CD14-positive monocyte (primary cell): ENCODE measurements at regions not wholly inside any gene's neighbourhood (a gene's known extent, or its start where the extent isn't known, plus 50 kb on each side); places are given as distances from the start of the nearest gene placed in this dataset.

Experiments
- DNase-seq, 3 donors: peaks; one replicate each; pipeline ENCODE4 v3.0.0-alpha.2; 2011 to 2022
- H2AFZ ChIP-seq: 2 replicates; pipeline ENCODE4 v1.6.0; 2012; ENCODE audit warnings: mild to moderate bottlenecking, low read depth, low read length, inconsistent platforms; ENCODE audit not compliant: insufficient read depth, poor library complexity, severe bottlenecking
- H3K27ac ChIP-seq, 2 donors: 1 replicate in 1 of 2; 2 replicates in 1 of 2; pipeline ENCODE4 v1.5.1; 2012 to 2013; ENCODE audit warnings: low read length in 2 of 2, control low read depth in 1 of 2, inconsistent platforms in 1 of 2, low read depth in 1 of 2, mild to moderate bottlenecking in 1 of 2
- H3K27me3 ChIP-seq, 2 donors: one replicate each; pipeline versions ENCODE4 v1.6.0 to v1.6.1; 2011 to 2013; ENCODE audit warnings: low read length in 2 of 2; ENCODE audit not compliant: control insufficient read depth in 2 of 2, insufficient read depth in 2 of 2
- H3K36me3 ChIP-seq, 2 donors: replicated peaks in 1 of 2; 1 replicate in 1 of 2; 2 replicates in 1 of 2; pipeline versions ENCODE4 v1.5.1 to v1.6.1; 2012 to 2013; ENCODE audit warnings: low read length in 2 of 2, control low read depth in 1 of 2, inconsistent platforms in 1 of 2, mild to moderate bottlenecking in 1 of 2; ENCODE audit not compliant: insufficient read depth in 2 of 2, control insufficient read depth in 1 of 2
- H3K4me1 ChIP-seq, 2 donors: 1 replicate in 1 of 2; 2 replicates in 1 of 2; pipeline versions ENCODE4 v1.5.1 to v1.6.1; 2012 to 2013; ENCODE audit warnings: low read length in 2 of 2, control low read depth in 1 of 2, inconsistent platforms in 1 of 2, mild to moderate bottlenecking in 1 of 2, moderate library complexity in 1 of 2; ENCODE audit not compliant: insufficient read depth in 2 of 2, control insufficient read depth in 1 of 2
- H3K4me2 ChIP-seq: replicated peaks from 2 replicates; pipeline ENCODE3; 2012; ENCODE audit warnings: low read length, moderate library complexity, mild to moderate bottlenecking; ENCODE audit not compliant: poor library complexity, severe bottlenecking; ENCODE audit errors: extremely low read depth
- H3K4me3 ChIP-seq, 3 experiments: fragments of 200-600 bp in 1 of 3; sonication (generic) in 1 of 3; replicated peaks in 1 of 3; 1 replicate in 2 of 3; 2 replicates in 1 of 3; pipeline ENCODE4 v1.5.1; 2011 to 2013; ENCODE audit warnings: low read length in 3 of 3, mild to moderate bottlenecking in 3 of 3, control low read depth in 2 of 3, low read depth in 2 of 3, inconsistent platforms in 1 of 3, moderate library complexity in 1 of 3
- H3K79me2 ChIP-seq: 2 replicates; pipeline ENCODE4 v1.6.0; 2012; ENCODE audit warnings: mild to moderate bottlenecking, control low read depth, inconsistent platforms, low read length, moderate library complexity; ENCODE audit not compliant: insufficient read depth
- H3K9ac ChIP-seq: 2 replicates; pipeline ENCODE4 v1.6.0; 2017; ENCODE audit warnings: low read length, mild to moderate bottlenecking; ENCODE audit not compliant: insufficient read depth, poor library complexity, severe bottlenecking
- H3K9me3 ChIP-seq, 2 donors: replicated peaks in 1 of 2; 1 replicate in 1 of 2; 2 replicates in 1 of 2; pipeline versions ENCODE4 v1.5.1 to v1.6.1; 2012 to 2013; ENCODE audit warnings: low read length in 2 of 2, control low read depth in 1 of 2; ENCODE audit not compliant: control insufficient read depth in 1 of 2, insufficient read depth in 1 of 2
- H4K20me1 ChIP-seq: 2 replicates; pipeline ENCODE4 v1.6.0; 2012; ENCODE audit warnings: mild to moderate bottlenecking, low read length, control low read depth, moderate library complexity; ENCODE audit not compliant: insufficient read depth
- H3K27ac Mint-ChIP-seq, 7 donors: one replicate each; pipeline ENCODE4 v1.8.0; 2020; ENCODE audit warnings: mild to moderate bottlenecking in 7 of 7, mixed read lengths in 7 of 7, moderate library complexity in 6 of 7, inconsistent platforms in 2 of 7
- H3K27me3 Mint-ChIP-seq, 3 donors: one replicate each; pipeline ENCODE4 v1.8.0; 2021 to 2022; ENCODE audit warnings: low read depth in 3 of 3, mild to moderate bottlenecking in 3 of 3, mixed read lengths in 3 of 3, moderate library complexity in 3 of 3, inconsistent platforms in 1 of 3
- H3K36me3 Mint-ChIP-seq, 2 donors: one replicate each; pipeline ENCODE4 v1.8.0; 2020; ENCODE audit warnings: mixed read lengths in 2 of 2, inconsistent platforms in 1 of 2, mild to moderate bottlenecking in 1 of 2
- H3K4me1 Mint-ChIP-seq: one replicate; pipeline ENCODE4 v1.8.0; 2020; ENCODE audit warnings: mild to moderate bottlenecking, mixed read lengths
- H3K4me3 Mint-ChIP-seq, 2 donors: one replicate each; pipeline ENCODE4 v1.8.0; 2020; ENCODE audit warnings: mild to moderate bottlenecking in 2 of 2, mixed read lengths in 2 of 2, moderate library complexity in 1 of 2
- H3K9me3 Mint-ChIP-seq, 7 donors: one replicate each; pipeline ENCODE4 v1.8.0; 2020 to 2022; ENCODE audit warnings: mixed read lengths in 7 of 7, mild to moderate bottlenecking in 6 of 7, moderate library complexity in 6 of 7, inconsistent platforms in 2 of 7
- CTCF ChIP-seq: fragments of 200-600 bp; IDR thresholded peaks from one replicate; pipeline ENCODE4 v1.8.0; 2022; ENCODE audit warnings: antibody characterized with exemption, mild to moderate bottlenecking
- intact Hi-C, 2 donors: fragments of 100-400 bp; cut with micrococcal nuclease; formaldehyde crosslinking; loops; one replicate each; pipeline versions ENCODE4 v1.15.0 to v1.15.1; 2023

- H4K20me1 ChIP-seq, result no peaks in the 10 kb centered on the region
- H3K27me3 ChIP-seq, result no peaks in the 10 kb centered on the region
- Mint-ChIP-seq H3K27me3 (peaks cover 0 to 2% (median 2%) of the 10 kb centered on the region in 3 donors), H3K4me3 (no peak overlapping the region), H3K36me3 (no peaks in the 10 kb centered on the region), H3K9me3 (peaks cover 0 to 4% (median under 1%) of the 10 kb centered on the region in 7 donors), H3K27ac (no peak overlapping the region), H3K4me1 (no peaks in the 10 kb centered on the region)
- no peak for TF ChIP-seq CTCF
- H2AFZ ChIP-seq, result no peak overlapping the region
- H3K4me2 ChIP-seq, result no peak overlapping the region
- H3K36me3 ChIP-seq, result no peaks in the 10 kb centered on the region
- no peaks in the 10 kb centered on the region for H3K79me2 ChIP-seq
- H3K4me1 ChIP-seq, result no peaks in the 10 kb centered on the region
- intact Hi-C loops, result no loop called here
- no peaks in the 10 kb centered on the region for H3K9me3 ChIP-seq
- DNase-seq, result no peak
- H3K9ac ChIP-seq, result no peak overlapping the region
- no peak overlapping the region for H3K27ac ChIP-seq
- no peak overlapping the region for H3K4me3 ChIP-seq
Measured at GRCh38 chrX:81405781-81406180, 203.9 kb downstream of the SH3BGRL start.

- no peaks in the 10 kb centered on the region for H3K9me3 Mint-ChIP-seq
- Histone ChIP-seq H3K27ac (no peak overlapping the region), H3K27me3 (no peaks in the 10 kb centered on the region), H3K36me3 (no peaks in the 10 kb centered on the region), H4K20me1 (no peaks in the 10 kb centered on the region), H2AFZ (no peak overlapping the region), H3K79me2 (no peaks in the 10 kb centered on the region), H3K4me2 (no peak overlapping the region), H3K4me3 (no peak overlapping the region), H3K9ac (no peak overlapping the region), H3K4me1 (no peaks in the 10 kb centered on the region), H3K9me3 (no peaks in the 10 kb centered on the region)
- no peaks in the 10 kb centered on the region for H3K36me3 Mint-ChIP-seq
- no peak for DNase-seq
- no peaks in the 10 kb centered on the region for H3K4me1 Mint-ChIP-seq
- no peak overlapping the region for H3K4me3 Mint-ChIP-seq
- H3K27ac Mint-ChIP-seq, result no peak overlapping the region
- H3K27me3 Mint-ChIP-seq, result peaks cover 0 to 2% (median 0%) of the 10 kb centered on the region in 3 donors
- TF ChIP-seq CTCF, result no peak
- intact Hi-C loops, result no loop called here
Measured at GRCh38 chrX:81411517-81411916, 209.6 kb downstream of the SH3BGRL start.
